Duodenal mucosa (tissue), 2 donors: ENCODE measurements at regions not wholly inside any gene's neighbourhood (a gene's known extent, or its start where the extent isn't known, plus 50 kb on each side); places are given as distances from the start of the nearest gene placed in this dataset.

Source experiments
- H3K27ac ChIP-seq: one replicate; pipeline ENCODE4 v1.7.0; 2013; ENCODE audit warnings: low read depth, low read length
- H3K27me3 ChIP-seq, 2 donors: one replicate each; pipeline ENCODE4 v1.7.0; 2013; ENCODE audit warnings: low read length in 2 of 2, control low read depth in 1 of 2; ENCODE audit not compliant: insufficient read depth in 2 of 2, control insufficient read depth in 1 of 2
- H3K36me3 ChIP-seq, 2 donors: one replicate each; pipeline ENCODE4 v1.7.0; 2013; ENCODE audit warnings: low read length in 2 of 2, control low read depth in 1 of 2; ENCODE audit not compliant: insufficient read depth in 2 of 2, control insufficient read depth in 1 of 2
- H3K4me1 ChIP-seq, 2 donors: one replicate each; pipeline ENCODE4 v1.7.0; 2013; ENCODE audit warnings: low read length in 2 of 2, control low read depth in 1 of 2; ENCODE audit not compliant: insufficient read depth in 2 of 2, control insufficient read depth in 1 of 2
- H3K4me3 ChIP-seq, 2 donors: one replicate each; pipeline ENCODE4 v1.7.0; 2013; ENCODE audit warnings: low read length in 2 of 2, low read depth in 1 of 2
- H3K9ac ChIP-seq, 2 donors: one replicate each; pipeline ENCODE4 v1.7.0; 2013; ENCODE audit warnings: low read length in 2 of 2, low read depth in 1 of 2
- H3K9me3 ChIP-seq, 2 donors: one replicate each; pipeline ENCODE4 v1.7.0; 2013; ENCODE audit warnings: low read length in 2 of 2, control low read depth in 1 of 2; ENCODE audit not compliant: control insufficient read depth in 1 of 2

DNA sequence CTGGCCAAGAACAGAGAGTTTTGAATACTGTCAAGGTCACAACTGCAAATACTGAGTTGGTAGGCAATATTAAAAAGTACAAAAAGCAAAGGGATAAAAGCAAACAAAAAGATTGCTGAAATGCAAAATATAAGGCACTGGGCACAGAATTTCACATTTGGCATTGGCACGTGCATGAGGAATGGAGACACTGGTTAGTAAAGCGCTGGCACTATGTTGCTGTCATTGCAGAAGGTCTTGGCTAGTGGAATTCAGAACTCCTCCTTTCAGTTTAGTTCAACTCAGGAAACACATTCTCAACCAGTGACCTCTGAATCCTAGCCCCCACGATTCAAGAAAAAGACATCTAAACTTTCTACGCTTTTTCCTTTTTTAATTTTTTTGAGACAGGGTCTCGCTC lies 111.8 kb upstream of the PSMD7 start:
- no peaks in the 10 kb centered on the region for H3K4me1 ChIP-seq
- no peaks in the 10 kb centered on the region for H3K36me3 ChIP-seq
- H3K9me3 ChIP-seq: peaks cover 0 to 2% of the 10 kb centered on the region in 2 donors
- no peak overlapping the region for H3K4me3 ChIP-seq
- H3K27ac ChIP-seq: no peak overlapping the region
- no peak overlapping the region for H3K9ac ChIP-seq
- H3K27me3 ChIP-seq: no peaks in the 10 kb centered on the region

DNA sequence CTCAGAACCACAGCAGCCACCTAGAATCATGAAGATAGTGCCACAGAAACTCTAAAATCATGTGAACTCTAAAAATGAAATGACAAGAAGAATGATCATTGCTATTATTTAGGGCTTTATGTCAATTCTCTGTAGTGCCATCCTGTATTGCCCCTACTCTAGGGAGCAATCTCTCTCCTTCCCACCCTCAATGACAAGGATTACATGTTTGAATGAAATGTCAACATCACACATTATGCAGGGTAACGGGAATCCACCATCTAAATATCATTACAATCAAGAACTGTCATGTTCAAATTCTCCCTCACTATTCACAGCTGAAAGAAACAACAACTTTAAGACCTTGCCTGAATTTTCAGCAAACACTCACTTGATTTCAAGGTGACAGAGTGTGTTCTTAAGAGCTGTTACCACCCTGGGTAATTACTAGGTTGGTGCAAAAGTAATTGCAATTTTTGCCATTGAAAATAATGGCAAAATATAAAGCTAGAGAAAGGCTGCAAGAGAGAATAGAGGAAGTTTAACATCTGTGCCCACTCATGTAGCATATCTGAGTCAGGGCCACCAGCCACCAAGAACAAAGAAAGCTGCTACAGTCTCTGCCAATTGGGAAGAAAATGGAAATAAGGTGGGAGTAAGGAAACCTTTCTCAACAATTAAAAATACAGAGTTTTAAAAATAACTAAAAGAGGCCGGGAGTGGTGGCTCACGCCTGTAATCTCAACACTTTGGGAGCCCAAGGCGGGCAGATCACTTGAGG lies 112.8 kb upstream of the PSMD7 start:
- Histone ChIP-seq H3K4me3 (no peak overlapping the region), H3K9ac (no peak overlapping the region), H3K4me1 (no peaks in the 10 kb centered on the region), H3K27ac (no peak overlapping the region), H3K9me3 (peaks cover 0 to 2% of the 10 kb centered on the region in 2 donors), H3K36me3 (no peaks in the 10 kb centered on the region), H3K27me3 (no peaks in the 10 kb centered on the region)

DNA sequence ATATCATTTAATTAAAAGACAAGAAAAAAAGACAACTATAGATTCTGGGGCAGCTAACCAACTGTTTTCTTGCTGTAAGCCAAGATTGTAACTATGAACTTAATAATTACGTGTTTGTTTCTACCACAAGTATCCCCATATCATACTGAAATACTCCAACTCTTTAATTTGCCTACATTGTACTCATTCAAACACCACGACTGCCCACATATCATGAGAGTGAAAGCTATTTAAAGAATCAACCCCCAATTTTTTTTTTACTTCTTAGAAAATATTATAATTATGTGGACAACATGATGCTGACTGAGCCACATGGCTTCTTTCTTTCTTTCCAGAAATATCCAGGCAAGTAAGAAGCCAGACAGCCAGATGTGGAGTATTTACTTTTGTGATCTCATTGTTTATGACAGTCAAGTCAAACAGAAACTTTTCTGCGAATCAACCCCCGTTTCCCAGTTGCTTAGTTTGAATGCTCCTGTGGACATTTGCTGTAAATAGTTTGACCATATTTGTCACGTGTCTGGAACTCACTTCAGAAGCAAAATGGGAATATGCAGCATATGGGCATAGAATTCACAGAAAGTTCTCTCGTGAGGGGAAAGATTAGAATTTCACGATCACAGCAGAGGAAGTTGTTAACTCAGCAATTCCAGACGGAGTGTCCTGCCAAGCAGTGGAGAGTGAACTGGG lies 126.8 kb upstream of the PSMD7 start:
- Histone ChIP-seq H3K4me3 (no peak overlapping the region), H3K4me1 (no peaks in the 10 kb centered on the region), H3K9ac (no peak overlapping the region), H3K36me3 (no peaks in the 10 kb centered on the region), H3K9me3 (no peaks in the 10 kb centered on the region), H3K27ac (no peak overlapping the region), H3K27me3 (no peaks in the 10 kb centered on the region)

DNA sequence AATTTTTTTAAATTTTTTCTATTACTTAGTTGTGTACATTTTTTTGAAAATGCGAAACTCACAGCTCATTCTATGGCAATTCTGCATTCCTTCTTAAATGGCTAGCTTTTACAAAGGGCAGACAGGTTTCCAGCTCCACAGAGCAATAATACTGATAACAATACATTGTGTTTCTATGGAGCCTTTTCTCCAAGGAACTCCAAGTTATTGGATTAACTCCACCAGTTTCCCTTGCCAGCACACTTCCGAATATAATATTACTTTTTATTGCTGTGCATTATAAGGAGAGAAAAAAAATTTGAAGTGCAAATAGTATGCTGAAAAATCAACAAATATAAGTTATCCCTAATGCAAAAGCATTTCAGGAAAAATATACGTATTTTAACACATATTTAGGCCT lies 127.5 kb upstream of the PSMD7 start:
- H3K4me1 ChIP-seq: no peaks in the 10 kb centered on the region
- no peaks in the 10 kb centered on the region for H3K36me3 ChIP-seq
- no peaks in the 10 kb centered on the region for H3K27me3 ChIP-seq
- no peak overlapping the region for H3K27ac ChIP-seq
- no peaks in the 10 kb centered on the region for H3K9me3 ChIP-seq
- H3K4me3 ChIP-seq: no peak overlapping the region
- no peak overlapping the region for H3K9ac ChIP-seq

DNA sequence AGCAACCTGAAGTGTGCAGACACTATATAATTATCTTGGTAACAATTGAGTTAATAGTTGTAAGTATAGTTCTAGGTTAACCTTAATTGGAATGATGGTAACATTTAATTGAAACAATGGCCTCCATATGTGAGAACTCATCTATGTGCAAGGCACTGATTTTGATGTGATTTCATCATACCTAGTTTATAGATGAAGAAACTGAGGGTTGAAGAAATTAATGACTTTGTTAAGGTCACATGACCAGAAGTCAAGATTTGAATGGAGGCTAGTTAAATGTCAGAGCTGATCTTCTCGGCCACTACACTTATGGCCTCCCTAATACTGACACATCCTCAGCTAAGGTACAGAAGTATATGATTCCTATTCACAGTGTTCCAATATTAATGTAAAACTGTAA lies 128.2 kb upstream of the PSMD7 start:
- Histone ChIP-seq H3K27ac (no peak overlapping the region), H3K27me3 (no peaks in the 10 kb centered on the region), H3K4me1 (no peaks in the 10 kb centered on the region), H3K36me3 (no peaks in the 10 kb centered on the region), H3K9ac (no peak overlapping the region), H3K9me3 (no peaks in the 10 kb centered on the region), H3K4me3 (no peak overlapping the region)

DNA sequence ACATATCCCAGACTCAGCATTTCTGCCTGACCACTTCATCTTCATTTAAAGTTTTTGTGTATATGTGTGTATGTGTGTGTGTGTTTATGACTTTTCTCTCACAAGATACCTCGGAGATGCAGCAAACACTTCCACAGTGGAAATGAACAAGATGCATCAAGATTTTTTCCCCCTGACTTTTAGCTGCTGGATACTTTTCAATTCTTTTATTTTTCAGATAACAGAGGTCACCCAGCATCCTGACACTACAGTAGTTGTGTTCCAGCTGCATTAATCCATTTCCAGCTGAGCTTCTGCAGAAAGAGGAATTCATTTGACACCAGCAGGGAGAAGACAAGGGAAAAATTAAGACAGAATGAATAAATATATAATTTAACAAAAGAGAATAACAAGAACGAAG lies 130.2 kb upstream of the PSMD7 start:
- no peaks in the 10 kb centered on the region for H3K4me1 ChIP-seq
- no peak overlapping the region for H3K9ac ChIP-seq
- no peak overlapping the region for H3K4me3 ChIP-seq
- no peaks in the 10 kb centered on the region for H3K36me3 ChIP-seq
- no peaks in the 10 kb centered on the region for H3K27me3 ChIP-seq
- no peak overlapping the region for H3K27ac ChIP-seq
- no peaks in the 10 kb centered on the region for H3K9me3 ChIP-seq

DNA sequence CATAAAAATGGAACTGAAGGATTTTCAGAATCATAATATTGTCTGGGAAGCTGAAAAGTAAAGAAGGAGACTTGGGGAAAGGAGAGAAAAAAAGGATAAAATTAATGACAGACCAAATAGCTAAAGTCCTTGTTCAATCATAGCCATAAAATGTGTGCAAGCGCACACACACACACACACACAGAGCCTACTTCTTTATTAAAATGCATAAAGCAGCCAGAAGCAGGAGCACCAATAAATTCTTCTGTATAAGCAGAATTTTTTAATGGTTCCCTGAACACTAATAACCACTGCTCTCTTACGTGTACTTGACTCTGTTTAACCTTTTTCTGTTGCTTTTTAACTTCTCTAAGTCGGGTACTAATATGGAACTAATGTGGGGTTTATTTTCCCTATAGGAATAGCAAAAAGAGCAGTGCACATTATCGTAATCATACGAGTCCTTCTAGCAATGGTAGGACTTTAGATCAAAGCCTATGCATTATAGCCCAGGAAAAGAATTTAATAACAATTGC lies 131.0 kb upstream of the PSMD7 start:
- H3K9ac ChIP-seq: no peak overlapping the region
- no peak overlapping the region for H3K27ac ChIP-seq
- H3K27me3 ChIP-seq: no peaks in the 10 kb centered on the region
- H3K4me1 ChIP-seq: no peaks in the 10 kb centered on the region
- H3K9me3 ChIP-seq: peaks cover 0 to 5% of the 10 kb centered on the region in 2 donors
- no peaks in the 10 kb centered on the region for H3K36me3 ChIP-seq
- H3K4me3 ChIP-seq: no peak overlapping the region

DNA sequence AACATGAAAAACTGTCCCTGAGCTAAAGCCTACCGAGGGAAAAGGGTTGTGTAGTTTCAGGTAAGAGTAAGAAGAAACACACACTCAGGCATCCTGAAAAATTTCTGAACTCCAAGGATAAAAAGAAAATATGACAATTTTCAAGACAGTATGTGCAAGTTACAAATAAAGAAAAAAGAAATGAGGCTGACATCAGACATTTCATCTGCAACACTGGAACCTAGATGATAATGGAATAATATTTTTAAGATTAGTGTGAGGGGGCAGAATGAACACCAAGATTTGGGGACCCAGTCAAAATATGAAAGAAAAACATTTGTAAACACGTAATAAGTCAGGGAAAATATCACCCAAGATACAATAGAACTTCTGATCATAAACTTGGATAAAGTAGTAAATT lies 135.9 kb upstream of the PSMD7 start:
- Histone ChIP-seq H3K27me3 (no peaks in the 10 kb centered on the region), H3K9ac (no peak overlapping the region), H3K36me3 (no peaks in the 10 kb centered on the region), H3K4me1 (no peaks in the 10 kb centered on the region), H3K4me3 (no peak overlapping the region), H3K27ac (no peak overlapping the region), H3K9me3 (peaks cover 0 to 6% of the 10 kb centered on the region in 2 donors)

DNA sequence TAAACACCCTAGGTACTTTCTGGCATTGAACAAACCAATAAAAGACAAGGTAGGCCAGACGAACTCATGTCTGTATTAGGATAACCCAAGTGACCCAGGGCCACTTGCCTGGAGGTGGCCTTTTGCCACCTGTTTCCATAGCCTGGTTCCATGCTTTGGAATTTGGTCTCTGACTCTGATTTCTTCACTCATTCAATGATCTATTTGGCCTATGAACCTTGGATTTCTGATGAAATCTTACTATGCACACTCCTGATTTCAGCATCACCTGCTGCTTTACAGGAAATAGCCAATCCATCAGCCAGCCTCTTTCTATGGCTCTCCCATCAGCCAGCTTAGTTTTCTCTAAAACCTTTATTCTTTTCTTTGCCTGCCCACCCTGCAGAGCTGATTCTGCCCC lies 142.8 kb upstream of the PSMD7 start:
- H3K9me3 ChIP-seq: no peaks in the 10 kb centered on the region
- no peaks in the 10 kb centered on the region for H3K36me3 ChIP-seq
- no peaks in the 10 kb centered on the region for H3K27me3 ChIP-seq
- H3K9ac ChIP-seq: no peak overlapping the region
- H3K27ac ChIP-seq: no peak overlapping the region
- H3K4me3 ChIP-seq: no peak overlapping the region
- no peaks in the 10 kb centered on the region for H3K4me1 ChIP-seq

DNA sequence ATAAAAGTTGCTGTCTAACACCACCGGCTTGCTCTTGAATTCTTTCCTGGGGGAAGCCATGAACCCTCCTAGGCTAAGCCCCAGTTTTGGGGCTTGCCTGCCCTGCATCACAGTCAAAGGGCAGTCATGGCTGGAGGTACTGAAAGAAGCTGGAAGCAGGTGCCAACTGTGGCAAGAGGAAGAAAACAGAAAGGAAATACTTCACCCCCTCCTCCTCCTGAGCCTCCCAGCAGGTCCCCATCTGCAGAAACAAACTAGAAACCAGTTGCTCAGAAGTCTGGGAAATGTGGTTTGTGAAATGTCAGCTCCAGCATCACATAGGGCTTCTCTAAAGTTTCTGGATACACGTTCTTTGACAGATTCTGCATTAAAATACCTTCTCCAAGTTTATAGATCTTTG lies 150.0 kb upstream of the PSMD7 start:
- no peaks in the 10 kb centered on the region for H3K27me3 ChIP-seq
- H3K9ac ChIP-seq: no peak overlapping the region
- H3K4me1 ChIP-seq: no peaks in the 10 kb centered on the region
- no peak overlapping the region for H3K4me3 ChIP-seq
- no peaks in the 10 kb centered on the region for H3K36me3 ChIP-seq
- no peaks in the 10 kb centered on the region for H3K9me3 ChIP-seq
- H3K27ac ChIP-seq: no peak overlapping the region
